ENCODE measurements at regions not wholly inside any gene's neighbourhood (a gene's known extent, or its start where the extent isn't known, plus 50 kb on each side); places are given as distances from the start of the nearest gene placed in this dataset.

DNA sequence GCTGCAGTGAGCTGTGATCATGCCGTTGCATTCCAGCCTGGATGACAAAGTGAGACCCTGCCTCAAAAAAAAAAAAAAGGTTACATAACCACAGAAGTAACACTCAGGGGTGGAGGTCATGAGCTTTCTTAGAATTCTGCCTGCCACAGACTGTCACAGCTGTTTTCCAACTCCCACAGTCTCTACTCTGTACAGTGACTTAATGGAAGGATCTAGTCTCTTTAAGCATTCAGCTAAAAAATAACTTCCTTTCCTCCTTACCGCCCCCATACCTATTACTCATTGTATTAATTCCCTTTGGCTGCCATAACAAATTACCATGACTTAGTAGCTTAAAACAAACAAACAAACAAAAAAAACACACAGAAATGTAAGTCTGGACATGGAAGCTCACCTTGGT lies 99.6 kb upstream of the UBE2E1 start:
- Histone ChIP-seq H3K27me3 (no peaks in the 10 kb centered on the region), H3K36me3 (no peaks in the 10 kb centered on the region), H3K27ac (no peak overlapping the region), H3K4me3 (no peak overlapping the region), H3K9me3 (no peaks in the 10 kb centered on the region), H3K4me1 (peaks cover 0 to 11% (median 4%) of the 10 kb centered on the region in 3 donors)
- 50 to 69% methylated on average over 2 of the region's 2 CpGs for WGBS, 2 donors (ENCODE audit: low coverage in 1 of 2)
- no peak for ATAC-seq
- no peak for TF ChIP-seq POLR2AphosphoS5 (IDR thresholded peaks at IDR 0.05)
- TF ChIP-seq CTCF (IDR thresholded peaks at IDR 0.05) = no peak
- no peak for TF ChIP-seq POLR2A (IDR thresholded peaks at IDR 0.05)
- TF ChIP-seq EP300 (IDR thresholded peaks at IDR 0.05) = no peak

DNA sequence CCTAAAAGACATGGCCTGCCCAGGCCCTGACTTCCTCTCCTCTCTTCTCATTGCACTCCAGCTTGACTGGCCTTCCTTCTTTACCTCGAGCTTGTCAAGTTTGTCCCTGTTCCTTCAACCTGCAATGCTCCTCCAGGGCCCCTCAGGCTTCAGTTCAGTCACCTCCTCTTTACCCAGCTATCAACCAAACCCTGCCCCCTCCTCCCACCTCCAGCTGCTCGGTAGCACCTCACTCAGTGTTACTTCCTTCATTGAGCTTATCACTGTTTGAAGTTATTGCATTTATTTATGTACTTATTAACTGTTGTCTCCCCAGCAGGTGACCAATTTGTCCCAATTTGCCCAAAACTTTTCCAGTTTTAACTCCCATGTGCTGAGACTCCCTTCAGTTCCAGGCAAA lies 95.8 kb upstream of the UBE2E1 start:
- TF ChIP-seq POLR2A (IDR thresholded peaks at IDR 0.05) (no peak), EP300 (IDR thresholded peaks at IDR 0.05) (no peak), CTCF (IDR thresholded peaks at IDR 0.05) (no peak), POLR2AphosphoS5 (IDR thresholded peaks at IDR 0.05) (no peak)
- peaks cover 0 to 32% (median 4%) of the 10 kb centered on the region in 3 donors for H3K4me1 ChIP-seq
- H3K9me3 ChIP-seq = no peaks in the 10 kb centered on the region
- no peak for ATAC-seq
- no peaks in the 10 kb centered on the region for H3K36me3 ChIP-seq
- H3K4me3 ChIP-seq = no peak overlapping the region
- H3K27me3 ChIP-seq = no peaks in the 10 kb centered on the region
- 70 to 74% methylated on average over 2 of the region's 2 CpGs for WGBS, 2 donors (ENCODE audit: low coverage in 1 of 2)
- no peak overlapping the region for H3K27ac ChIP-seq

DNA sequence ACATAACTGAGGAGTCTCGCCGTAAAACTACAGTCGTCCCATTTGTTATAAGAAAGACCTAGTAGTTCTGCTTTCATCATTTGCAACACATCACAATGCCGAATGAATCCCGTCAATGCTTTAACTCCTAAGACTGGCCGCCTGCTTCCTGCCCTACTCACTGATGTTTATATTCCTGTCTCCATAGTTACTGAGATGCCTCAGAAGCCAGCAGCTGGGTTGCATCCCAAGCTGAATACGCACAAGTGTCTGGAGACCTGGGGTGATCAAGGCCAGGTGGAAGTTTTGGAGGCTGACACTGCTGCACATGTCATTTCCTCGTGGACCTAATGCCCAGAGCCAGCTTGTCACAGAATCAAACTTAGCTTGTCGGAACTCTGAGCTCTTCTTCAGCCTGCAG lies 95.2 kb upstream of the UBE2E1 start:
- no peaks in the 10 kb centered on the region for H3K36me3 ChIP-seq
- no peak overlapping the region for H3K4me3 ChIP-seq
- ATAC-seq = peak; percentile 66
- WGBS, 2 donors (ENCODE audit: low coverage in 1 of 2) = 29 to 37% methylated on average over 6 to 8 of the region's 9 CpGs
- H3K27ac ChIP-seq = peak overlapping the region in 1 of 4 donors; percentile 64
- TF ChIP-seq CTCF (IDR thresholded peaks at IDR 0.05) (no peak), POLR2AphosphoS5 (IDR thresholded peaks at IDR 0.05) (peak; percentile 63)
- H3K4me1 ChIP-seq = peaks cover 0 to 32% (median 4%) of the 10 kb centered on the region in 3 donors
- no peaks in the 10 kb centered on the region for H3K27me3 ChIP-seq
- H3K9me3 ChIP-seq = no peaks in the 10 kb centered on the region

- H3K4me3 ChIP-seq = no peak overlapping the region
- WGBS, 2 donors (ENCODE audit: low coverage in 1 of 2) = 77 to 79% methylated on average over 4 to 9 of the region's 10 CpGs
- ATAC-seq = no peak
These were observed 93.8 kb upstream of the UBE2E1 start for GRCh38 chr3:23711916-23712494.

More at GRCh38 chr3:23711916-23712494, 93.8 kb upstream of the UBE2E1 start:
- Histone ChIP-seq H3K27me3 (no peaks in the 10 kb centered on the region), H3K4me1 (peaks cover 0 to 32% (median 4%) of the 10 kb centered on the region in 3 donors), H3K27ac (peak overlapping the region in 3 of 4 donors; percentile 29 to 64 (median 46)), H3K9me3 (no peaks in the 10 kb centered on the region), H3K36me3 (no peaks in the 10 kb centered on the region)
- TF ChIP-seq CTCF (IDR thresholded peaks at IDR 0.05) = no peak
- no peak for TF ChIP-seq POLR2A (IDR thresholded peaks at IDR 0.05)
- TF ChIP-seq EP300 (IDR thresholded peaks at IDR 0.05) = no peak
- no peak for TF ChIP-seq POLR2AphosphoS5 (IDR thresholded peaks at IDR 0.05)
